ENCODE measurements at regions not wholly inside any gene's neighbourhood (a gene's known extent, or its start where the extent isn't known, plus 50 kb on each side); places are given as distances from the start of the nearest gene placed in this dataset.

DNA sequence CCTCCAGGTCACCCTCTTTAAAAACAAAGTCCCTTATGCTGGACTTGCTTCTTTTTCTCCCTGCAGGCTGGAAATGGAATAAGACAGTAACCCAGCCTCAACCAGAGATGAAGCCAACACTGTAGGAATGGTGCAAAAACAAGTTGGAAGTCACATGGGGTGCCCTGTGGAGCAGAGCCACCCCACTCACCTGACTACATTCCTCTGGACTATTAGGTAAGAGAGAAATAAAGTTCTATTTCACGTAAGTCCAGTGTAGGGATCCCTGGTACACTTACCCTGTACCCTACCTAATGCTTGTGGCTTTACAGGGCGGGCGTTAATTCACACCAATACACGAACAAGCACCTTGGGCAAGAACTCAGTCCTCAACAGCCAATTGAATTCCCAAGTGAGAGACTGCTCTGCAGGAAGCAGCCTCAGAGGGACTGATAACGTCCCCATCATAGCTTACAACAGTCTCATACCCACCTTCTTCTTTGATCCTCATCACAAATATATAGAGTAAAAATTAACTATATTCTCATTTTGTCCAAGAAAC, 112.5 kb upstream of the FGGY start:
- no peak for TF ChIP-seq EZH2 (IDR thresholded peaks at IDR 0.05; ENCODE audit: low read length)
- TF ChIP-seq, protein P1, sequence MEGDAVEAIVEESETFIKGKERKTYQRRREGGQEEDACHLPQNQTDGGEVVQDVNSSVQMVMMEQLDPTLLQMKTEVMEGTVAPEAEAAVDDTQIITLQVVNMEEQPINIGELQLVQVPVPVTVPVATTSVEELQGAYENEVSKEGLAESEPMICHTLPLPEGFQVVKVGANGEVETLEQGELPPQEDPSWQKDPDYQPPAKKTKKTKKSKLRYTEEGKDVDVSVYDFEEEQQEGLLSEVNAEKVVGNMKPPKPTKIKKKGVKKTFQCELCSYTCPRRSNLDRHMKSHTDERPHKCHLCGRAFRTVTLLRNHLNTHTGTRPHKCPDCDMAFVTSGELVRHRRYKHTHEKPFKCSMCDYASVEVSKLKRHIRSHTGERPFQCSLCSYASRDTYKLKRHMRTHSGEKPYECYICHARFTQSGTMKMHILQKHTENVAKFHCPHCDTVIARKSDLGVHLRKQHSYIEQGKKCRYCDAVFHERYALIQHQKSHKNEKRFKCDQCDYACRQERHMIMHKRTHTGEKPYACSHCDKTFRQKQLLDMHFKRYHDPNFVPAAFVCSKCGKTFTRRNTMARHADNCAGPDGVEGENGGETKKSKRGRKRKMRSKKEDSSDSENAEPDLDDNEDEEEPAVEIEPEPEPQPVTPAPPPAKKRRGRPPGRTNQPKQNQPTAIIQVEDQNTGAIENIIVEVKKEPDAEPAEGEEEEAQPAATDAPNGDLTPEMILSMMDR (optimal IDR thresholded peaks at IDR 0.05 in 1 of 3, IDR thresholded peaks at IDR 0.05 in 1 of 3, conservative IDR thresholded peaks at IDR 0.05 in 1 of 3; ENCODE audit: extremely low read depth in 1 of 3, insufficient read depth in 2 of 3, low read length in 3 of 3) = no peak
